CD4-positive, CD25-positive, alpha-beta regulatory T cell (primary cell): ENCODE measurements at regions not wholly inside any gene's neighbourhood (a gene's known extent, or its start where the extent isn't known, plus 50 kb on each side); places are given as distances from the start of the nearest gene placed in this dataset.

Experiments used
- ATAC-seq, 2 donors: fragments of 150-1000 bp; cut with Tn5 transposase; one replicate each; pipeline ENCODE4 v1.10.0; 2021; ENCODE audit warnings: low read depth in 2 of 2, moderate number of reproducible peaks in 2 of 2, moderate library complexity in 1 of 2
- DNase-seq, 3 donors: peaks; one replicate each; pipeline versions ENCODE4 v3.0.0 to v3.0.0-alpha.2; 2012 to 2022; ENCODE audit warnings: mixed read lengths in 1 of 3
- H3K27ac ChIP-seq: one replicate; pipeline ENCODE4 v1.7.0; 2013; ENCODE audit warnings: mild to moderate bottlenecking, low read length; ENCODE audit not compliant: insufficient read depth, poor library complexity, severe bottlenecking
- H3K27me3 ChIP-seq: one replicate; pipeline ENCODE4 v1.7.0; 2013; ENCODE audit warnings: low read length; ENCODE audit not compliant: control insufficient read depth, insufficient read depth
- H3K36me3 ChIP-seq: one replicate; pipeline ENCODE4 v1.7.0; 2013; ENCODE audit warnings: mild to moderate bottlenecking, low read length, moderate library complexity; ENCODE audit not compliant: control insufficient read depth, insufficient read depth
- H3K4me1 ChIP-seq: 2 replicates; pipeline ENCODE4 v1.7.0; 2013; ENCODE audit warnings: mild to moderate bottlenecking, low read length; ENCODE audit not compliant: insufficient read depth, control insufficient read depth, poor library complexity, severe bottlenecking
- H3K4me3 ChIP-seq: one replicate; pipeline ENCODE4 v1.7.0; 2013; ENCODE audit warnings: low read depth, mild to moderate bottlenecking, low read length, moderate library complexity
- H3K9me3 ChIP-seq, 2 experiments: 1 replicate in 1 of 2; 2 replicates in 1 of 2; pipeline ENCODE4 v1.7.0; 2013; ENCODE audit warnings: low read length in 2 of 2, mild to moderate bottlenecking in 1 of 2, moderate library complexity in 1 of 2; ENCODE audit not compliant: control insufficient read depth in 2 of 2
- H3K27ac Mint-ChIP-seq, 3 donors: one replicate each; pipeline ENCODE4 v1.8.0; 2020 to 2022; ENCODE audit warnings: mild to moderate bottlenecking in 3 of 3, mixed read lengths in 3 of 3, moderate library complexity in 2 of 3
- H3K27me3 Mint-ChIP-seq: one replicate; pipeline ENCODE4 v1.8.0; 2022; ENCODE audit warnings: mild to moderate bottlenecking, mixed read lengths
- H3K36me3 Mint-ChIP-seq: one replicate; pipeline ENCODE4 v1.8.0; 2020; ENCODE audit warnings: mixed read lengths
- H3K4me1 Mint-ChIP-seq, 4 donors: one replicate each; pipeline ENCODE4 v1.8.0; 2020 to 2022; ENCODE audit warnings: mixed read lengths in 4 of 4, mild to moderate bottlenecking in 1 of 4
- H3K4me3 Mint-ChIP-seq, 4 donors: one replicate each; pipeline ENCODE4 v1.8.0; 2020 to 2022; ENCODE audit warnings: mild to moderate bottlenecking in 4 of 4, mixed read lengths in 4 of 4, moderate library complexity in 3 of 4
- H3K9me3 Mint-ChIP-seq, 7 donors: one replicate each; pipeline ENCODE4 v1.8.0; 2020 to 2022; ENCODE audit warnings: mixed read lengths in 7 of 7, mild to moderate bottlenecking in 3 of 7, moderate library complexity in 2 of 7

DNA sequence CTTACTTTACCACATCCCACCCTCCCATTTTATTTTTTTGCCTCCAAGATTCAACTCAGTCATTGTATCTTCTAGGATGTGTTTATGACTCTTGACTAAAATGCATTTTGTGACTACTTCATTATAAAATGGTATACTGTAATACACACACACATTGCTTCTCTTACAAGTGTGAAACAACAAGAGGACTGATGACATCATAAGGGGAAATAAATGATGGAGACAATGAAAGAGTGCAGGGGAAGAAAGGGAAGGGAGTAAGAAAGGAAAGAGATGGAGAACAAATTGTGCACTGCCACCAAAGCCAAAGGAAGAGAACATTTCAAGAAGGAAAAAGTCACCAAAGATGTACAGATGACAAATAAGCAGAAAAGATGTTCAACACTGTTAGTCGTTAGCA is 102.6 kb downstream of the CD164 start:
- Mint-ChIP-seq H3K4me1 (no peaks in the 10 kb centered on the region), H3K27ac (no peak overlapping the region), H3K4me3 (no peak overlapping the region), H3K9me3 (peaks cover 0 to 2% (median 0%) of the 10 kb centered on the region in 7 donors), H3K27me3 (peaks cover 6% of the 10 kb centered on the region), H3K36me3 (no peaks in the 10 kb centered on the region)
- Histone ChIP-seq H3K27me3 (peaks cover 6% of the 10 kb centered on the region), H3K36me3 (no peaks in the 10 kb centered on the region), H3K4me1 (no peaks in the 10 kb centered on the region), H3K27ac (no peak overlapping the region), H3K9me3 (no peaks in the 10 kb centered on the region), H3K4me3 (no peak overlapping the region)
- DNase-seq, result no peak
- no peak for ATAC-seq

DNA sequence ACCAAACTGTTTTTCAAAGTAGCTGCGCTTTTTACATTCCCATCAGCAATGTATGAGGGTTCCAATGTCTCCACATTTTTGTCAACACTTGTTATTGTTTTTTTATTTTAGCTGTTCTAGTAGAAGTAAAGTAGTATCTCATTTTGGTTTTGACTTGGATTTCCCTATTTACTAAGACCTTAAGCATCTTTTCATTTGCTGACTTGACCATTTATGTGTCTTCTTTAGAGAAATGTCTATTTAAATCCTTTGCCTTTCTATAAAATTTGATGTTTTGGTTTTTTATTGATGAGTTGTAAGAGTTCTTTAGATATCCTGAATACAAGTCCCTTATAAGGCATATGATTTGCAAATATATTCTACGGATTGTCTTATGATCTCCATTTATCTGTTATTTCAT is 110.6 kb downstream of the CD164 start:
- Histone ChIP-seq H3K27me3 (peaks cover 4% of the 10 kb centered on the region), H3K9me3 (peaks cover 5 to 7% of the 10 kb centered on the region in 2 experiments), H3K4me1 (no peaks in the 10 kb centered on the region), H3K4me3 (no peak overlapping the region), H3K36me3 (no peaks in the 10 kb centered on the region), H3K27ac (no peak overlapping the region)
- DNase-seq (no peak), ATAC-seq (no peak)
- Mint-ChIP-seq H3K4me3 (no peak overlapping the region), H3K4me1 (no peaks in the 10 kb centered on the region), H3K36me3 (no peaks in the 10 kb centered on the region), H3K27me3 (peaks cover 23% of the 10 kb centered on the region), H3K27ac (no peak overlapping the region), H3K9me3 (peaks cover 0 to 20% (median 4%) of the 10 kb centered on the region in 7 donors)

DNA sequence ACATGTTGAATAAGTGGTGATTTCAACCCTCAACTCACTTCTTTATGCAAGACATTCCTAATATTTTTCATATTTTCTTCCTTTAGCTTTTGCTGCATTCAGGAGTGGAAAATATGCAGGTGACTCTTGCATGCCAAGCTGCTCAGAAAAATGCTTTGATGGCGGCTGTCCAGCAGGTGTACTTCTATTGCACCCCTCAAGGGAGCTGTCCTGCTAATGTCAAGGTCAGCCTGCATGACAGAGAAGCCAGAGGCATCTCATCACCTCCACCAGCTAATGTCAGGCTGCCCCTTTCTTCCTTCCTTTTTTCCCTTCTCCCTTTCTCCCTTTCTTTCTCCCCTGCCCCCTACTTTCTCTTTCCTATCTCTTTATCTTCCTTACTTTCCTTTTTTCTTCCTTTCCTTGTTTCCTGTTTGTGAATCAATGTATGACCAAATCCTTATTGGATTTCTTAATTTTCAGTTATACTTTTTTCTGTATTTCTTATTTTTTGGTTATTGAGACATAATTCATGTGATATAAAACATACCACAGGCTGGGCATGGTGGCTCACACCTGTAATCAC is 112.2 kb downstream of the CD164 start:
- H3K27ac ChIP-seq, result no peak overlapping the region
- Mint-ChIP-seq H3K27me3 (peaks cover 25% of the 10 kb centered on the region), H3K27ac (no peak overlapping the region), H3K9me3 (peaks cover 0 to 20% (median 4%) of the 10 kb centered on the region in 7 donors), H3K4me3 (no peak overlapping the region), H3K36me3 (no peaks in the 10 kb centered on the region), H3K4me1 (no peaks in the 10 kb centered on the region)
- H3K27me3 ChIP-seq, result peaks cover 7% of the 10 kb centered on the region
- DNase-seq (no peak), ATAC-seq (no peak)
- no peaks in the 10 kb centered on the region for H3K36me3 ChIP-seq
- H3K4me3 ChIP-seq, result no peak overlapping the region
- H3K4me1 ChIP-seq, result no peaks in the 10 kb centered on the region
- peaks cover 5 to 7% of the 10 kb centered on the region in 2 experiments for H3K9me3 ChIP-seq

DNA sequence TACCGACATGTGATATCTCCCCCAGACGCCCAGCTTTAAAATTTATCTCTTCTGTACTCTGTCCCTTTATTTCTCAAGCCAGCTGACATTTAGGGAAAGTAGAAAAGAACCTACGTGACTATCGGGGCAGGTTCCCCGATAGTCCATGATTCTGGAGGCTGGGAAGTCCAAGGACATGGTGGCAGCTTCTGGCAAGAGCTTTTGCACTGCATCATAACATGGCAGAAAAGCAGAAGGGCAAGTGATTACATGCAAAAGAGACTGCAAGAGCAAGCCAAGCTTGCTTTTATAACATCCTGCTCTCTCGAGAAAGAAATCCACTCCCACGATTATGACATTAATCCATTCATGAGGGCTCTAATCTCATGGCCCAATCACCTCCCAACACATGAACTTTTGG is 113.2 kb downstream of the CD164 start:
- no peaks in the 10 kb centered on the region for H3K36me3 ChIP-seq
- Mint-ChIP-seq H3K9me3 (peaks cover 0 to 20% (median 4%) of the 10 kb centered on the region in 7 donors), H3K27me3 (peaks cover 30% of the 10 kb centered on the region), H3K4me1 (no peaks in the 10 kb centered on the region), H3K27ac (no peak overlapping the region), H3K4me3 (no peak overlapping the region), H3K36me3 (no peaks in the 10 kb centered on the region)
- H3K9me3 ChIP-seq, result peaks cover 5 to 7% of the 10 kb centered on the region in 2 experiments
- ATAC-seq (no peak), DNase-seq (no peak)
- no peak overlapping the region for H3K27ac ChIP-seq
- no peaks in the 10 kb centered on the region for H3K4me1 ChIP-seq
- H3K27me3 ChIP-seq, result peaks cover 7% of the 10 kb centered on the region
- no peak overlapping the region for H3K4me3 ChIP-seq

DNA sequence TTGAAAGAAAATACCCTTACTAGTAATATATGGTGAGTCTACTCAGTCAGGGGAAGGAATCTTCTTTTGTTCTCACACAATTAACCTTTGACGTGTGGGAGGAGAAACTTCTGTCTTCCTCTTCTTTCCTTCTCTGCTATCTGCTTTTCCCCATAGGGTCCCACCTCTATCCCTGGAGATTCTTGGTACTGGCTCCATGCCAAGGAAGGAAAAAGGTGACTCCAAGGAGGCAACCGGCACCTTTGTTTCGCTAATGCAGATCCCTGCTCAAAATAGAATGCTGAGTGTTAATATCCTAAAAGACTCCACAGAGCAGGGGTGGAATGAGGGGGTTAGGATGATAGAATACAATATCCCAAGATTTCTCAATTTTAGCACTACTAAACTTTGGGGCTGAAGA is 116.7 kb downstream of the CD164 start:
- Mint-ChIP-seq H3K27ac (no peak overlapping the region), H3K27me3 (peaks cover 20% of the 10 kb centered on the region)
- ATAC-seq, result no peak

DNA sequence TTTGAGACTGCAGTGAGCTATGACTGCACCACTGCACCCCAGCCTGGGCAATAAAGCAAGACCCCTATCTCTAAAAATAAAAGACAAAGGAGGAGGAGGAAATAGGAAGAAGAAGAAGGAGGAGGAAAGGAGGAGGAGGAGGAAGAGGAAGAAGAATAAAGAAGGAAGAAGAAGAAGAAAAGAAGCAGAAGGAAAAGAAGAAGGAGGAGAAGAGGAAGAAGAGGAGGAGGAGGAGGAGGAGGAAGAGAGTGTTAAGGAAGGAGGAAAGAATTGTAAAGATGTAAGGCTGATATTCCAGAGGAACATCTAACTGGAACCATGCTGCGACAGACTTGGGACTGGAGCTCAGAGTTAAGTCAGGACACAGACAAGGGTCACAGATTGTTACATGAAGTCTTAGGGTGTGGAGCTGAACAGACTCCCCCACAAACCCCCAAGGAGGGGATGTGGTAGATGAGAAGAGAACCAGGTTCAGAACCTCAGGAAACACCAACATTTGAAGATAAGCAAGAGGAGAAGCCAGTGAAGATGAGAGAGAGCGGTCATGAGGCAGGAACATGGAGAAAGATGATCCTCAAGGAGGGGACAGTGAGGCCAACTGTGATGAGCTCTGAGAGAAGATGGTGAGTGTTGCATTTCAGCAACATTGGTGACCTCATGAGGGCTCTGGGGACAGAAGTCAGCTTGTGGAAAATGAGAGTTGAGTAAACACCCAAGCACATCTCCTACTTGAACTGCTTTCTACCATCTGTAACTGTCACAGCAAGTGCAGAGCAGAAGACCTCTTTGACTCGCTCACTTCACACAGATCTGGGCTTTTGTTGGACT is 118.2 kb downstream of the CD164 start:
- H3K4me1 Mint-ChIP-seq, result no peaks in the 10 kb centered on the region
- no peak for DNase-seq

More for the DNA sequence above, 116.7 kb downstream of the CD164 start:
- H3K9me3 Mint-ChIP-seq, result peaks cover 0 to 20% (median 4%) of the 10 kb centered on the region in 7 donors
- Histone ChIP-seq H3K4me1 (no peaks in the 10 kb centered on the region), H3K36me3 (no peaks in the 10 kb centered on the region), H3K9me3 (peaks cover 5 to 7% of the 10 kb centered on the region in 2 experiments), H3K27ac (no peak overlapping the region), H3K4me3 (no peak overlapping the region), H3K27me3 (peaks cover 3% of the 10 kb centered on the region)
- DNase-seq, result no peak
- no peak overlapping the region for H3K4me3 Mint-ChIP-seq
- no peaks in the 10 kb centered on the region for H3K36me3 Mint-ChIP-seq
- H3K4me1 Mint-ChIP-seq, result no peaks in the 10 kb centered on the region

DNA sequence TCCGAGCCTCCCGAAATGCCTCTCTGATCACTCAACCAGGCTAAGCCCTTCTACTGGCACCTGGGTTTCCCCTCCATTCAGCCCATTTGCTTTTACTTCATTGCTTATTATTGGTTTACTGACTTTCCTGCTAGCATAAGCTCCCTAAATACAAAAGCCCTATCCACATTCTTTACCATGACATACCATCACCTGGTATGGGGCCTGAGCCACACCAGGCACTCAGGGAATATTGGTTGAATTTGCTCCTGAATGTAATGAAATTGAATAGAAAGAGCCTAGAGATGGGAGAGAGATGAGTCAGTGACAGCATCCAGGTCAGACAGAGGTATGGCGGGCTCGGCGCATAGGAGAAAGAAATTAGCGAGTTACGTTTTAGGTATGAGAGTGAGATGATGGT is 120.0 kb downstream of the CD164 start:
- Mint-ChIP-seq H3K27me3 (peaks cover 18% of the 10 kb centered on the region), H3K36me3 (no peaks in the 10 kb centered on the region), H3K9me3 (peaks cover 0 to 4% (median 0%) of the 10 kb centered on the region in 7 donors), H3K4me3 (no peak overlapping the region), H3K4me1 (no peaks in the 10 kb centered on the region), H3K27ac (no peak overlapping the region)
- Histone ChIP-seq H3K27ac (no peak overlapping the region), H3K4me3 (no peak overlapping the region), H3K27me3 (peaks cover 3% of the 10 kb centered on the region), H3K36me3 (no peaks in the 10 kb centered on the region), H3K4me1 (no peaks in the 10 kb centered on the region), H3K9me3 (no peaks in the 10 kb centered on the region)
- no peak for ATAC-seq
- no peak for DNase-seq

More for the DNA sequence above, 118.2 kb downstream of the CD164 start:
- Mint-ChIP-seq H3K27ac (no peak overlapping the region), H3K27me3 (peaks cover 14% of the 10 kb centered on the region), H3K36me3 (no peaks in the 10 kb centered on the region), H3K9me3 (peaks cover 0 to 9% (median 4%) of the 10 kb centered on the region in 7 donors), H3K4me3 (no peak overlapping the region)
- Histone ChIP-seq H3K4me3 (no peak overlapping the region), H3K9me3 (peaks cover 3% of the 10 kb centered on the region in 2 experiments), H3K4me1 (no peaks in the 10 kb centered on the region), H3K36me3 (no peaks in the 10 kb centered on the region), H3K27ac (no peak overlapping the region), H3K27me3 (peaks cover 3% of the 10 kb centered on the region)
- ATAC-seq, result no peak

DNA sequence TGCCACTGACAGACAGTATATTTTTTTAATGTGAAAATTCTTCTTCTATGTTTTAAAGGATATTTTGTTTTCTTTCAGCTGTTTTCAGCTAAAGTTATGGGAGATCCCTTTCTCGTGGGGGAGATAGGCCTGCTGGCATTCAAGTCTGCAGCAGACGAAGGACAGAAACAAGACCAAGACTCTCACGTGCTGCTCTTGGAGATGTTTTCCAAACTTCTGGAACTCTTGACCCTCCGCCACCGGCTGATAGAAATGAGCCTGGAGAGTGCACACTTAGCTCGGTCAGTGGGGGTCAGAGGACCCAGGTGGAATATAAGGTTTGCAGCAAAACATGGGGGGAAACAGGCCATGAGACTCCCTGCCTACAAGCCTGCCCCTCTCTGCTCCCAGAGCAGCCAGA is 120.5 kb downstream of the CD164 start:
- Mint-ChIP-seq H3K27ac (no peak overlapping the region), H3K36me3 (no peaks in the 10 kb centered on the region), H3K4me1 (no peaks in the 10 kb centered on the region), H3K4me3 (no peak overlapping the region), H3K9me3 (peaks cover 0 to 3% (median 0%) of the 10 kb centered on the region in 7 donors), H3K27me3 (peaks cover 18% of the 10 kb centered on the region)
- H3K27me3 ChIP-seq, result peaks cover 3% of the 10 kb centered on the region
- ATAC-seq (no peak), DNase-seq (no peak)
- no peaks in the 10 kb centered on the region for H3K4me1 ChIP-seq
- no peak overlapping the region for H3K4me3 ChIP-seq
- no peaks in the 10 kb centered on the region for H3K36me3 ChIP-seq
- H3K27ac ChIP-seq, result no peak overlapping the region
- no peaks in the 10 kb centered on the region for H3K9me3 ChIP-seq
